ENCODE measurements at regions not wholly inside any gene's neighbourhood (a gene's known extent, or its start where the extent isn't known, plus 50 kb on each side); places are given as distances from the start of the nearest gene placed in this dataset.

GRCh38 chr3:111333642-111334041 is 208.4 kb upstream of the CD96 start:
- H3K27me3 ChIP-seq (ENCODE audit: control insufficient read depth, extremely low read depth, insufficient read depth, low read length) = no peaks in the 10 kb centered on the region
- no peak for DNase-seq (ENCODE audit: low read depth, low spot score)

GRCh38 chr3:111335512-111336303 is 206.3 kb upstream of the CD96 start:
- no peak overlapping the region for H3K4me2 ChIP-seq (ENCODE audit: control insufficient read depth, extremely low read depth, insufficient read depth, low read depth, low read length)
- no peaks in the 10 kb centered on the region for H3K9me1 ChIP-seq (ENCODE audit: control insufficient read depth, extremely low read depth, insufficient read depth, low read length)
- H4K20me1 ChIP-seq (ENCODE audit: control insufficient read depth, extremely low read depth, insufficient read depth, low read length) = no peaks in the 10 kb centered on the region
- TF ChIP-seq, protein P1, sequence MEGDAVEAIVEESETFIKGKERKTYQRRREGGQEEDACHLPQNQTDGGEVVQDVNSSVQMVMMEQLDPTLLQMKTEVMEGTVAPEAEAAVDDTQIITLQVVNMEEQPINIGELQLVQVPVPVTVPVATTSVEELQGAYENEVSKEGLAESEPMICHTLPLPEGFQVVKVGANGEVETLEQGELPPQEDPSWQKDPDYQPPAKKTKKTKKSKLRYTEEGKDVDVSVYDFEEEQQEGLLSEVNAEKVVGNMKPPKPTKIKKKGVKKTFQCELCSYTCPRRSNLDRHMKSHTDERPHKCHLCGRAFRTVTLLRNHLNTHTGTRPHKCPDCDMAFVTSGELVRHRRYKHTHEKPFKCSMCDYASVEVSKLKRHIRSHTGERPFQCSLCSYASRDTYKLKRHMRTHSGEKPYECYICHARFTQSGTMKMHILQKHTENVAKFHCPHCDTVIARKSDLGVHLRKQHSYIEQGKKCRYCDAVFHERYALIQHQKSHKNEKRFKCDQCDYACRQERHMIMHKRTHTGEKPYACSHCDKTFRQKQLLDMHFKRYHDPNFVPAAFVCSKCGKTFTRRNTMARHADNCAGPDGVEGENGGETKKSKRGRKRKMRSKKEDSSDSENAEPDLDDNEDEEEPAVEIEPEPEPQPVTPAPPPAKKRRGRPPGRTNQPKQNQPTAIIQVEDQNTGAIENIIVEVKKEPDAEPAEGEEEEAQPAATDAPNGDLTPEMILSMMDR (optimal IDR thresholded peaks at IDR 0.05 in 1 of 3, IDR thresholded peaks at IDR 0.05 in 1 of 3, conservative IDR thresholded peaks at IDR 0.05 in 1 of 3; ENCODE audit: extremely low read depth in 1 of 3, insufficient read depth in 2 of 3, low read length in 3 of 3) = no peak
- TF ChIP-seq EZH2 (IDR thresholded peaks at IDR 0.05; ENCODE audit: low read length) = no peak
- H3K36me3 ChIP-seq (ENCODE audit: control insufficient read depth in 2 of 2, extremely low read depth in 1 of 2, insufficient read depth in 2 of 2, low read length in 2 of 2) = no peaks in the 10 kb centered on the region
- no peak overlapping the region for H3K9ac ChIP-seq (ENCODE audit: control insufficient read depth, extremely low read depth, insufficient read depth, low read length)
- DNase-seq (ENCODE audit: low read depth, low spot score) (no peak), FAIRE-seq (no peak)
- H3K9me3 ChIP-seq (ENCODE audit: control insufficient read depth, low read depth, low read length) = no peaks in the 10 kb centered on the region
- H3K4me3 ChIP-seq (ENCODE audit: control insufficient read depth in 2 of 3, extremely low read depth in 1 of 3, insufficient read depth in 2 of 3, low read depth in 1 of 3, low read length in 3 of 3) = no peak overlapping the region
- H3K27ac ChIP-seq (ENCODE audit: control insufficient read depth, insufficient read depth, low read length) = no peak overlapping the region
- no peaks in the 10 kb centered on the region for H3K79me2 ChIP-seq (ENCODE audit: control insufficient read depth, insufficient read depth, low read length)
- no peaks in the 10 kb centered on the region for H3K27me3 ChIP-seq (ENCODE audit: control insufficient read depth, extremely low read depth, insufficient read depth, low read length)
- dilution Hi-C loops (cut with MboI; ENCODE audit: extremely low pct_ligation_motif_present, low sequenced_read_pairs) = no loop called here
- H3K4me1 ChIP-seq (ENCODE audit: control insufficient read depth, extremely low read depth, insufficient read depth, low read length) = peaks cover 8% of the 10 kb centered on the region
- H2AFZ ChIP-seq (ENCODE audit: control insufficient read depth, low read length) = no peak overlapping the region

More at GRCh38 chr3:111333642-111334041, 208.4 kb upstream of the CD96 start:
- no peak for TF ChIP-seq EZH2 (IDR thresholded peaks at IDR 0.05; ENCODE audit: low read length)
- TF ChIP-seq, protein P1 (optimal IDR thresholded peaks at IDR 0.05 in 1 of 3, IDR thresholded peaks at IDR 0.05 in 1 of 3, conservative IDR thresholded peaks at IDR 0.05 in 1 of 3; ENCODE audit: extremely low read depth in 1 of 3, insufficient read depth in 2 of 3, low read length in 3 of 3) = no peak
- Histone ChIP-seq H3K27ac (ENCODE audit: control insufficient read depth, insufficient read depth, low read length) (no peak overlapping the region), H3K4me2 (ENCODE audit: control insufficient read depth, extremely low read depth, insufficient read depth, low read depth, low read length) (no peak overlapping the region), H4K20me1 (ENCODE audit: control insufficient read depth, extremely low read depth, insufficient read depth, low read length) (no peaks in the 10 kb centered on the region), H3K4me3 (ENCODE audit: control insufficient read depth in 2 of 3, extremely low read depth in 1 of 3, insufficient read depth in 2 of 3, low read depth in 1 of 3, low read length in 3 of 3) (no peak overlapping the region), H3K9ac (ENCODE audit: control insufficient read depth, extremely low read depth, insufficient read depth, low read length) (no peak overlapping the region), H3K9me1 (ENCODE audit: control insufficient read depth, extremely low read depth, insufficient read depth, low read length) (no peaks in the 10 kb centered on the region), H3K36me3 (ENCODE audit: control insufficient read depth in 2 of 2, extremely low read depth in 1 of 2, insufficient read depth in 2 of 2, low read length in 2 of 2) (no peaks in the 10 kb centered on the region), H3K9me3 (ENCODE audit: control insufficient read depth, low read depth, low read length) (no peaks in the 10 kb centered on the region), H3K4me1 (ENCODE audit: control insufficient read depth, extremely low read depth, insufficient read depth, low read length) (peaks cover 8% of the 10 kb centered on the region), H2AFZ (ENCODE audit: control insufficient read depth, low read length) (peak overlapping the region; percentile 21), H3K79me2 (ENCODE audit: control insufficient read depth, insufficient read depth, low read length) (no peaks in the 10 kb centered on the region)
- dilution Hi-C loops (cut with MboI; ENCODE audit: extremely low pct_ligation_motif_present, low sequenced_read_pairs) = no loop called here
- FAIRE-seq = peak; percentile 43
